ENCODE measurements at regions not wholly inside any gene's neighbourhood (a gene's known extent, or its start where the extent isn't known, plus 50 kb on each side); places are given as distances from the start of the nearest gene placed in this dataset.
A peak's percentile ranks its signal among the peaks of the same experiment; 100 is the strongest.

DNA sequence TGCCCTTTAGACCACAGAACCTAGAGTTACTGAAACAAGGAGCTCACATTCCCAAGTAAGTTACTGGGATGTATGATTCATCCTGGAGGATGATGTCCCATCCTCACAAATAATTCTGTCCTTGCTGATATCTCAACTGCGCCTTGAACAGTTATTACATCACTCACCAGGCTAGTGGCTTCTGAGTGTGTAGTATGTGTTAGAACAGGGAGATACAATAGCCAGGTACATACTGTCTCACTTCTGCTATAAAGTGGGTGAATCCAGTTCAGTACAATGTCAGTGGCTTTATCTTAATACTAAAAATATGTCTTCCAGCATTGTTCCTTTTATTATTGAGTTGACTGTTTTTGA lies 483.2 kb upstream of the FRG2C start (continued):
- TF ChIP-seq NKRF (conservative IDR thresholded peaks at IDR 0.05) (no peak), ATF2 (IDR thresholded peaks at IDR 0.05; ENCODE audit: low read length) (0 out of 2 replicates have a peak, but pooled peaks have one; percentile 15), POLR2A (IDR thresholded peaks at IDR 0.05; ENCODE audit: low read depth, low read length) (no peak), MEF2A (IDR thresholded peaks at IDR 0.05; ENCODE audit: insufficient read depth, low read depth, low read length) (no peak), PAX8 (IDR thresholded peaks at IDR 0.05) (no peak), ZNF622 (IDR thresholded peaks at IDR 0.05) (no peak), YY1 (IDR thresholded peaks at IDR 0.05; ENCODE audit: low read depth, low read length) (no peak), WRNIP1 (IDR thresholded peaks at IDR 0.05; ENCODE audit: borderline replicate concordance, low read depth, low read length) (no peak), ATF7 (IDR thresholded peaks at IDR 0.05; ENCODE audit: low read depth) (peak; percentile 71; the same call in 1 of the 2 replicates)

GRCh38 chr3:75188962-75189361 lies 475.2 kb upstream of the FRG2C start:
- ATAC-seq (no peak), DNase-seq (ENCODE audit: low read depth, low spot score) (no peak), FAIRE-seq (no peak)
- H3K9me3 ChIP-seq (replicated peaks; ENCODE audit: control insufficient read depth, insufficient read depth, low read length) = no peaks in the 10 kb centered on the region
- no peak for TF ChIP-seq GABPA (IDR thresholded peaks at IDR 0.05; ENCODE audit: low read depth)
- TF ChIP-seq PAX8 (IDR thresholded peaks at IDR 0.05) = no peak
- TF ChIP-seq PML (IDR thresholded peaks at IDR 0.05; ENCODE audit: low read length) = no peak
- whole genome bisulfite sequencing (ENCODE audit: insufficient coverage, insufficient replicate concordance, low lambda C conversion rate, missing lambda C conversion rate) = 71% methylated on average over 3 of the region's 3 CpGs
- H2AFZ ChIP-seq (ENCODE audit: control insufficient read depth, low read depth, low read length) = no peak overlapping the region
- no peak overlapping the region for H3K4me3 ChIP-seq
- intact Hi-C loops (cut with micrococcal nuclease; ENCODE audit: unreplicated experiment) = loop anchor here (10.0 kb wide), 1 partner anchor 246 kb away; no protein-coding TSS in a partner anchor
- ChIA-PET SMC1A (ENCODE audit: uncharacterized antibody, unreplicated experiment) (interaction anchor here (0.9 to 2.0 kb wide), 3 partner anchors 10 to 24 kb away, joined by 3 to 19 read pairs (median 5); no protein-coding TSS in a partner anchor), CTCF (interaction anchor here (1.2 to 2.6 kb wide), 2 partner anchors 9 to 240 kb away, joined by 3 to 11 read pairs; no protein-coding TSS in a partner anchor), RAD21 (ENCODE audit: unreplicated experiment) (interaction anchor here (1.3 to 1.6 kb wide), 2 partner anchors 11 to 30 kb away, joined by 3 to 4 read pairs; no protein-coding TSS in a partner anchor), POLR2A (interaction anchor here (0.6 to 1.3 kb wide), 2 partner anchors 9 to 16 kb away, joined by 3 read pairs; no protein-coding TSS in a partner anchor)
- no peaks in the 10 kb centered on the region for H3K36me3 ChIP-seq (ENCODE audit: control insufficient read depth in 2 of 2, insufficient read depth in 2 of 2, low read length in 1 of 2)
- H4K20me1 ChIP-seq (ENCODE audit: control insufficient read depth, insufficient read depth) = no peaks in the 10 kb centered on the region
- in situ Hi-C loops (cut with MboI) = no loop called here
- no peak overlapping the region for H3K4me2 ChIP-seq (ENCODE audit: control insufficient read depth, insufficient read depth)
- no peaks in the 10 kb centered on the region for H3K79me2 ChIP-seq (ENCODE audit: control insufficient read depth, insufficient read depth, low read length)
- no peaks in the 10 kb centered on the region for H3K27me3 ChIP-seq (replicated peaks in 1 of 2; ENCODE audit: control insufficient read depth in 2 of 2, insufficient read depth in 2 of 2, low read length in 1 of 2)
- BruUV-seq (replicated peaks) = no TSS peak
- no peak overlapping the region for H3K9ac ChIP-seq (ENCODE audit: control insufficient read depth, insufficient read depth, low read length)
- H3K27ac ChIP-seq (ENCODE audit: control insufficient read depth, insufficient read depth) = no peak overlapping the region
- H3K4me1 ChIP-seq (ENCODE audit: control insufficient read depth, insufficient read depth, low read length) = no peaks in the 10 kb centered on the region

All from GM12878 (cell line).